ENCODE measurements at regions not wholly inside any gene's neighbourhood (a gene's known extent, or its start where the extent isn't known, plus 50 kb on each side); places are given as distances from the start of the nearest gene placed in this dataset.

DNA sequence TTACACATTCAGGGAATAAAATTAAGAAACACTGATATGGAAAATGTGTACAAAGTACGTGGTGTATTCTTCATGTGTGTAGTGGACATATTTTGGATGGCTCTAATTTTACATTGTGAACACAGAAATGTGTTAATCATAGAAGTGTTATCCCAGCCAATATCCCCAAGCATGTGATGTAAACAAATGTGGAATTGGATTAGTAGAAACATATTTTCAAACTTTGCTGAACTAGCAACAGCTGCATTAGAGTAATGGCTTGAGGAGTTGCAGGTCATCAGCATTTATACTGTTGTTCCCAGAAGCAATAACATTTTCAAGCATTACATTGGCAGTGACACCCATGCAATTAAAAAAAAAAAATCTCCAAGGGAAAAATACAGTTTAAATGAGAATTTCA is 600.6 kb downstream of the SLITRK1 start:
- peaks cover 7% of the 10 kb centered on the region for H3K9me3 Mint-ChIP-seq (ENCODE audit: unreplicated experiment)
- TF ChIP-seq, protein P1, sequence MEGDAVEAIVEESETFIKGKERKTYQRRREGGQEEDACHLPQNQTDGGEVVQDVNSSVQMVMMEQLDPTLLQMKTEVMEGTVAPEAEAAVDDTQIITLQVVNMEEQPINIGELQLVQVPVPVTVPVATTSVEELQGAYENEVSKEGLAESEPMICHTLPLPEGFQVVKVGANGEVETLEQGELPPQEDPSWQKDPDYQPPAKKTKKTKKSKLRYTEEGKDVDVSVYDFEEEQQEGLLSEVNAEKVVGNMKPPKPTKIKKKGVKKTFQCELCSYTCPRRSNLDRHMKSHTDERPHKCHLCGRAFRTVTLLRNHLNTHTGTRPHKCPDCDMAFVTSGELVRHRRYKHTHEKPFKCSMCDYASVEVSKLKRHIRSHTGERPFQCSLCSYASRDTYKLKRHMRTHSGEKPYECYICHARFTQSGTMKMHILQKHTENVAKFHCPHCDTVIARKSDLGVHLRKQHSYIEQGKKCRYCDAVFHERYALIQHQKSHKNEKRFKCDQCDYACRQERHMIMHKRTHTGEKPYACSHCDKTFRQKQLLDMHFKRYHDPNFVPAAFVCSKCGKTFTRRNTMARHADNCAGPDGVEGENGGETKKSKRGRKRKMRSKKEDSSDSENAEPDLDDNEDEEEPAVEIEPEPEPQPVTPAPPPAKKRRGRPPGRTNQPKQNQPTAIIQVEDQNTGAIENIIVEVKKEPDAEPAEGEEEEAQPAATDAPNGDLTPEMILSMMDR (IDR thresholded peaks at IDR 0.05; ENCODE audit: unreplicated experiment), result no peak
- H3K27ac Mint-ChIP-seq (ENCODE audit: low read depth, unreplicated experiment), result no peak overlapping the region
- no peaks in the 10 kb centered on the region for H3K36me3 Mint-ChIP-seq (ENCODE audit: insufficient read depth, unreplicated experiment)
- POLR2A ChIA-PET, result interaction anchor here (0.7 kb wide), 1 partner anchor 16 kb away, joined by 4 read pairs; no protein-coding TSS in a partner anchor
- no TSS peak for BruUV-seq (replicated peaks)
- no peaks in the 10 kb centered on the region for H3K4me1 Mint-ChIP-seq (ENCODE audit: insufficient read depth, unreplicated experiment)
- H3K4me3 Mint-ChIP-seq (ENCODE audit: unreplicated experiment), result no peak overlapping the region
- intact Hi-C loops (cut with micrococcal nuclease), result no loop called here
- CTCF ChIA-PET, result interaction anchor here (0.6 kb wide), 1 partner anchor 538 kb away, joined by 3 read pairs; no protein-coding TSS in a partner anchor
- H3K27me3 Mint-ChIP-seq (ENCODE audit: insufficient read depth, unreplicated experiment), result no peaks in the 10 kb centered on the region
- no peak for DNase-seq (ENCODE audit: unreplicated experiment)

DNA sequence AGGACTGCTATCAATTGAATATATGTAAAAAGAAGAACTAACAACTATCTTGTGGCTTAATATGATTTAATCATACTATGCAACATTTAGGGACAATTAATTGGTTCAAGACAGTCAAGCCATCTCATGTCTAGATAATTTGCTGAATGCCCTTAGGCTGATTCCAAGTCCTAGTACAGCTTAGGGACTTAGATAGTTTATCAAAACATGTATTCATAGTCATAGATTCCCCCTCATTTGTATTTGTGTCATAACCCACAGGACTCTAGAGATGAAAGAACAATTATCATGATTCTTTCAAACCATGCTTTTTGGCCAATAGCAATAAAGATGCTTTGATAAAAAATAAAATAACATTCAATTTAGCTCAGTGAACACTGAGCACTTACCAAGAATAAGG is 607.6 kb downstream of the SLITRK1 start:
- BruUV-seq (replicated peaks), result no TSS peak
- no peaks in the 10 kb centered on the region for H3K4me1 Mint-ChIP-seq (ENCODE audit: insufficient read depth, unreplicated experiment)
- ChIA-PET CTCF (no interaction called here), POLR2A (no interaction called here)
- no peak overlapping the region for H3K27ac Mint-ChIP-seq (ENCODE audit: low read depth, unreplicated experiment)
- DNase-seq (ENCODE audit: unreplicated experiment), result no peak
- intact Hi-C loops (cut with micrococcal nuclease), result no loop called here
- H3K4me3 Mint-ChIP-seq (ENCODE audit: unreplicated experiment), result no peak overlapping the region
- H3K36me3 Mint-ChIP-seq (ENCODE audit: insufficient read depth, unreplicated experiment), result no peaks in the 10 kb centered on the region
- TF ChIP-seq, protein P1 (IDR thresholded peaks at IDR 0.05; ENCODE audit: unreplicated experiment), result no peak
- H3K27me3 Mint-ChIP-seq (ENCODE audit: insufficient read depth, unreplicated experiment), result no peaks in the 10 kb centered on the region
- H3K9me3 Mint-ChIP-seq (ENCODE audit: unreplicated experiment), result no peaks in the 10 kb centered on the region

GRCh38 chr13:83272652-83273240 is 609.5 kb downstream of the SLITRK1 start:
- intact Hi-C loops (cut with micrococcal nuclease), result no loop called here
- POLR2A ChIA-PET, result interaction anchor here (0.7 kb wide), 1 partner anchor 522 kb away, joined by 3 read pairs; no protein-coding TSS in a partner anchor
- Mint-ChIP-seq H3K27me3 (ENCODE audit: insufficient read depth, unreplicated experiment) (no peaks in the 10 kb centered on the region), H3K36me3 (ENCODE audit: insufficient read depth, unreplicated experiment) (no peaks in the 10 kb centered on the region), H3K4me1 (ENCODE audit: insufficient read depth, unreplicated experiment) (no peaks in the 10 kb centered on the region), H3K9me3 (ENCODE audit: unreplicated experiment) (no peaks in the 10 kb centered on the region), H3K27ac (ENCODE audit: low read depth, unreplicated experiment) (no peak overlapping the region), H3K4me3 (ENCODE audit: unreplicated experiment) (no peak overlapping the region)
- TF ChIP-seq, protein P1 (IDR thresholded peaks at IDR 0.05; ENCODE audit: unreplicated experiment), result no peak
- DNase-seq (ENCODE audit: unreplicated experiment), result no peak
- BruUV-seq (replicated peaks), result no TSS peak
- CTCF ChIA-PET, result no interaction called here

DNA sequence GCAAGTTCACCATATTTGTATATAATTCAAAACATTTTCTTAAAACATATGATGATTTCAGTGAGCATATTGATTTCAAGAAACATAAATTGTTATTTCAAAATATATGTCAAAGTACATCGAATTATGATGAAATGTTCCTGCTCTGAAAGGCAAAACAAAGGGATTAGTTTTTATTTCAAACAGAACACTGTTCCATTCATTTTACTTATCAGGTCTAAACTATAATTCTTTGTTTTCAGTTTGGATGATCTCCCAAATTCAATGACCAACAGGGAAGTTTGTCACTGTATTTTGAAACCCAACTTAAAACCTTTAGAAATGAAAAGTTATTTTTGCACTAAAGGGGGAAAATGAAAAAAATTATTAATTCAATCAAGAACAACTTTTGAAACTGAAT is 610.2 kb downstream of the SLITRK1 start:
- intact Hi-C loops (cut with micrococcal nuclease), result no loop called here
- POLR2A ChIA-PET, result no interaction called here

More for the DNA sequence above, 610.2 kb downstream of the SLITRK1 start:
- CTCF ChIA-PET, result interaction anchor here (0.7 kb wide), 1 partner anchor 649 kb away, joined by 3 read pairs; no protein-coding TSS in a partner anchor
- DNase-seq (ENCODE audit: unreplicated experiment), result no peak
- H3K27ac Mint-ChIP-seq (ENCODE audit: low read depth, unreplicated experiment), result peak overlapping the region; percentile 59
- H3K9me3 Mint-ChIP-seq (ENCODE audit: unreplicated experiment), result no peaks in the 10 kb centered on the region
- BruUV-seq (replicated peaks), result no TSS peak
- no peaks in the 10 kb centered on the region for H3K36me3 Mint-ChIP-seq (ENCODE audit: insufficient read depth, unreplicated experiment)
- H3K4me3 Mint-ChIP-seq (ENCODE audit: unreplicated experiment), result no peak overlapping the region
- TF ChIP-seq, protein P1 (IDR thresholded peaks at IDR 0.05; ENCODE audit: unreplicated experiment), result no peak
- H3K27me3 Mint-ChIP-seq (ENCODE audit: insufficient read depth, unreplicated experiment), result no peaks in the 10 kb centered on the region
- no peaks in the 10 kb centered on the region for H3K4me1 Mint-ChIP-seq (ENCODE audit: insufficient read depth, unreplicated experiment)
